ENCODE measurements at regions not wholly inside any gene's neighbourhood (a gene's known extent, or its start where the extent isn't known, plus 50 kb on each side); places are given as distances from the start of the nearest gene placed in this dataset.

DNA sequence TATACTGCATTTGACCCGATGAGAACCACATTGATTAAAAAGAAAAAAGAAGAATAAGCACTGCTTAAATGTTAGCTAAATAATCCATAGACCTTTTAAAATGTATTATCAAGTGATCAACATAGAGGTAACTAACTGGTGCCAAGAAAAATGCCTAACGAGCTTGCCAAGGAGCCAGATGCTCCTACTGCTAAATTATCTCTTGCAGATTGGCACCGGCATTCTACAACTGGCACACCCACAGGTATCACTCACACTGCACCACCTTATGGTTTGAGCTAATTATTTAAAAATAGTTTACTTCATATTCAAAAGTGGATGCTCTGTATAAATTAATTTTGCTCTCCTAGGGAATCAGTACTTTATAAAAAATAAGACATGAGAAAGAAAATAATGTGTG is 341.6 kb upstream of the CDH7 start:
- no peak overlapping the region for H3K4me2 ChIP-seq (ENCODE audit: insufficient read depth, low read length)
- intact Hi-C loops (cut with micrococcal nuclease) (no loop called here), in situ Hi-C loops (cut with MboI) (no loop called here)
- FAIRE-seq, result no peak
- H3K27ac ChIP-seq (ENCODE audit: extremely low read depth, low read depth, low read length), result no peak overlapping the region
- no peak for TF ChIP-seq RAD21 (CRISPR knock-in tag; conservative IDR thresholded peaks at IDR 0.05 in 1 of 2, IDR thresholded peaks at IDR 0.05 in 1 of 2)
- TF ChIP-seq NBN (IDR thresholded peaks at IDR 0.05; ENCODE audit: low read depth), result no peak
- TF ChIP-seq ELF1 (tag; IDR thresholded peaks at IDR 0.05), result no peak
- TF ChIP-seq ZKSCAN8 (CRISPR knock-in tag; IDR thresholded peaks at IDR 0.05), result no peak
- TF ChIP-seq, protein P1, sequence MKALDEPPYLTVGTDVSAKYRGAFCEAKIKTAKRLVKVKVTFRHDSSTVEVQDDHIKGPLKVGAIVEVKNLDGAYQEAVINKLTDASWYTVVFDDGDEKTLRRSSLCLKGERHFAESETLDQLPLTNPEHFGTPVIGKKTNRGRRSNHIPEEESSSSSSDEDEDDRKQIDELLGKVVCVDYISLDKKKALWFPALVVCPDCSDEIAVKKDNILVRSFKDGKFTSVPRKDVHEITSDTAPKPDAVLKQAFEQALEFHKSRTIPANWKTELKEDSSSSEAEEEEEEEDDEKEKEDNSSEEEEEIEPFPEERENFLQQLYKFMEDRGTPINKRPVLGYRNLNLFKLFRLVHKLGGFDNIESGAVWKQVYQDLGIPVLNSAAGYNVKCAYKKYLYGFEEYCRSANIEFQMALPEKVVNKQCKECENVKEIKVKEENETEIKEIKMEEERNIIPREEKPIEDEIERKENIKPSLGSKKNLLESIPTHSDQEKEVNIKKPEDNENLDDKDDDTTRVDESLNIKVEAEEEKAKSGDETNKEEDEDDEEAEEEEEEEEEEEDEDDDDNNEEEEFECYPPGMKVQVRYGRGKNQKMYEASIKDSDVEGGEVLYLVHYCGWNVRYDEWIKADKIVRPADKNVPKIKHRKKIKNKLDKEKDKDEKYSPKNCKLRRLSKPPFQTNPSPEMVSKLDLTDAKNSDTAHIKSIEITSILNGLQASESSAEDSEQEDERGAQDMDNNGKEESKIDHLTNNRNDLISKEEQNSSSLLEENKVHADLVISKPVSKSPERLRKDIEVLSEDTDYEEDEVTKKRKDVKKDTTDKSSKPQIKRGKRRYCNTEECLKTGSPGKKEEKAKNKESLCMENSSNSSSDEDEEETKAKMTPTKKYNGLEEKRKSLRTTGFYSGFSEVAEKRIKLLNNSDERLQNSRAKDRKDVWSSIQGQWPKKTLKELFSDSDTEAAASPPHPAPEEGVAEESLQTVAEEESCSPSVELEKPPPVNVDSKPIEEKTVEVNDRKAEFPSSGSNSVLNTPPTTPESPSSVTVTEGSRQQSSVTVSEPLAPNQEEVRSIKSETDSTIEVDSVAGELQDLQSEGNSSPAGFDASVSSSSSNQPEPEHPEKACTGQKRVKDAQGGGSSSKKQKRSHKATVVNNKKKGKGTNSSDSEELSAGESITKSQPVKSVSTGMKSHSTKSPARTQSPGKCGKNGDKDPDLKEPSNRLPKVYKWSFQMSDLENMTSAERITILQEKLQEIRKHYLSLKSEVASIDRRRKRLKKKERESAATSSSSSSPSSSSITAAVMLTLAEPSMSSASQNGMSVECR (CRISPR knock-in tag; IDR thresholded peaks at IDR 0.05), result no peak
- TF ChIP-seq DDX20 (tag; IDR thresholded peaks at IDR 0.05; ENCODE audit: low read depth), result no peak
- TF ChIP-seq, protein P2, sequence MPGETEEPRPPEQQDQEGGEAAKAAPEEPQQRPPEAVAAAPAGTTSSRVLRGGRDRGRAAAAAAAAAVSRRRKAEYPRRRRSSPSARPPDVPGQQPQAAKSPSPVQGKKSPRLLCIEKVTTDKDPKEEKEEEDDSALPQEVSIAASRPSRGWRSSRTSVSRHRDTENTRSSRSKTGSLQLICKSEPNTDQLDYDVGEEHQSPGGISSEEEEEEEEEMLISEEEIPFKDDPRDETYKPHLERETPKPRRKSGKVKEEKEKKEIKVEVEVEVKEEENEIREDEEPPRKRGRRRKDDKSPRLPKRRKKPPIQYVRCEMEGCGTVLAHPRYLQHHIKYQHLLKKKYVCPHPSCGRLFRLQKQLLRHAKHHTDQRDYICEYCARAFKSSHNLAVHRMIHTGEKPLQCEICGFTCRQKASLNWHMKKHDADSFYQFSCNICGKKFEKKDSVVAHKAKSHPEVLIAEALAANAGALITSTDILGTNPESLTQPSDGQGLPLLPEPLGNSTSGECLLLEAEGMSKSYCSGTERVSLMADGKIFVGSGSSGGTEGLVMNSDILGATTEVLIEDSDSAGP (CRISPR knock-in tag; IDR thresholded peaks at IDR 0.05), result no peak
- no peak for TF ChIP-seq MIER1 (IDR thresholded peaks at IDR 0.05; ENCODE audit: low read depth)
- no peaks in the 10 kb centered on the region for H3K4me1 ChIP-seq (replicated peaks in 1 of 2; ENCODE audit: control insufficient read depth in 2 of 2, insufficient read depth in 2 of 2, low read length in 2 of 2)
- H3K9ac ChIP-seq (ENCODE audit: insufficient read depth in 1 of 2, low read depth in 2 of 2, low read length in 2 of 2), result no peak overlapping the region
- H3K79me2 ChIP-seq (ENCODE audit: control insufficient read depth, insufficient read depth, low read length), result no peaks in the 10 kb centered on the region
- ChIA-PET POLR2A (no interaction called here), CTCF (ENCODE audit: low intra/inter-chr PET ratio) (no interaction called here)
- no peak for DNase-seq (ENCODE audit: extremely low read depth in 1 of 4, low spot score in 3 of 4)
- no peaks in the 10 kb centered on the region for H3K9me1 ChIP-seq (ENCODE audit: control insufficient read depth, insufficient read depth, low read length)
- no peaks in the 10 kb centered on the region for H3K9me3 ChIP-seq (replicated peaks; ENCODE audit: control insufficient read depth, insufficient read depth, low read depth, low read length)
- H3K27me3 ChIP-seq (ENCODE audit: control insufficient read depth in 2 of 2, insufficient read depth in 2 of 2, low read length in 2 of 2), result no peaks in the 10 kb centered on the region
- H3K36me3 ChIP-seq (ENCODE audit: control insufficient read depth, insufficient read depth, low read length), result no peaks in the 10 kb centered on the region
- no peak overlapping the region for H2AFZ ChIP-seq (ENCODE audit: low read depth, low read length)
- no peaks in the 10 kb centered on the region for H4K20me1 ChIP-seq (replicated peaks; ENCODE audit: control insufficient read depth, insufficient read depth, low read length)
- WGBS (ENCODE audit: insufficient coverage, low coverage, missing lambda C conversion rate), result 0% methylated on average over 3 of the region's 3 CpGs
- H3K4me3 ChIP-seq, result no peak overlapping the region
- no peak for ATAC-seq
- BruUV-seq (replicated peaks), result no TSS peak

All from K562 (cell line).